MM.1S (cell line): ENCODE measurements at regions not wholly inside any gene's neighbourhood (a gene's known extent, or its start where the extent isn't known, plus 50 kb on each side); places are given as distances from the start of the nearest gene placed in this dataset.

Experiments
- EZH2phosphoT487 ChIP-seq: fragments of 300-600 bp; sonication (generic); IDR thresholded peaks from 2 replicates; pipeline ENCODE4 v1.6.1; 2018; ENCODE audit warnings: antibody characterized with exemption, low read length
- TF ChIP-seq, protein P1 (sequence below): fragments of 300-600 bp; sonication (generic); IDR thresholded peaks from 2 replicates; pipeline ENCODE4 v1.5.1; 2016; ENCODE audit warnings: antibody characterized with exemption, low read length, mixed read lengths

DNA sequence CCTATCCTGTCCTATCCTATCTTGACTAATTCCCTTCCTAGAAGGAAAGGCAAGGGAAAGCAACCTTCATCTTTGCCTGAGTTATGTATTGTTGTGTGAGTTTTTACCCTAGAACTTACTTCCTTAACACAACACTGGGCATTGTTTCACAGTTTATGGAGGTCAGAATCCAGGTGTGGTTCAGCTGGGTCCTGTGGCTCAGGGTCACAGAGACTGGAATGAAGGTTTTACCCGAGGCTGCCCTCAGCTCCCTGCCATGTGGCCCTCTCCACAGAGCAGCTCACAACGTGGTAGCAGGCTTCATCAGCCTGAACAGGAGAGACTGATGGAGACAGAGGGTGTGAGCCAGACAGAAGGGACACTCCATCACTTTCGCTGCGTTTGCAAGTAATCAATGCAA is 140.5 kb downstream of the FCRL5 start:
- TF ChIP-seq, protein P1, sequence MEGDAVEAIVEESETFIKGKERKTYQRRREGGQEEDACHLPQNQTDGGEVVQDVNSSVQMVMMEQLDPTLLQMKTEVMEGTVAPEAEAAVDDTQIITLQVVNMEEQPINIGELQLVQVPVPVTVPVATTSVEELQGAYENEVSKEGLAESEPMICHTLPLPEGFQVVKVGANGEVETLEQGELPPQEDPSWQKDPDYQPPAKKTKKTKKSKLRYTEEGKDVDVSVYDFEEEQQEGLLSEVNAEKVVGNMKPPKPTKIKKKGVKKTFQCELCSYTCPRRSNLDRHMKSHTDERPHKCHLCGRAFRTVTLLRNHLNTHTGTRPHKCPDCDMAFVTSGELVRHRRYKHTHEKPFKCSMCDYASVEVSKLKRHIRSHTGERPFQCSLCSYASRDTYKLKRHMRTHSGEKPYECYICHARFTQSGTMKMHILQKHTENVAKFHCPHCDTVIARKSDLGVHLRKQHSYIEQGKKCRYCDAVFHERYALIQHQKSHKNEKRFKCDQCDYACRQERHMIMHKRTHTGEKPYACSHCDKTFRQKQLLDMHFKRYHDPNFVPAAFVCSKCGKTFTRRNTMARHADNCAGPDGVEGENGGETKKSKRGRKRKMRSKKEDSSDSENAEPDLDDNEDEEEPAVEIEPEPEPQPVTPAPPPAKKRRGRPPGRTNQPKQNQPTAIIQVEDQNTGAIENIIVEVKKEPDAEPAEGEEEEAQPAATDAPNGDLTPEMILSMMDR, result no peak
- TF ChIP-seq EZH2phosphoT487, result no peak
